ENCODE measurements at regions not wholly inside any gene's neighbourhood (a gene's known extent, or its start where the extent isn't known, plus 50 kb on each side); places are given as distances from the start of the nearest gene placed in this dataset.

GRCh38 chr12:13870255-13870654 is 111.1 kb downstream of the GRIN2B start:
- Histone ChIP-seq H3K9ac (ENCODE audit: insufficient read depth, low read depth, low read length) (no peak overlapping the region), H3K4me3 (replicated peaks in 1 of 3; ENCODE audit: insufficient read depth in 1 of 3, low read depth in 2 of 3, low read length in 3 of 3) (no peak overlapping the region), H3K79me2 (ENCODE audit: insufficient read depth, low read length) (no peaks in the 10 kb centered on the region), H4K20me1 (ENCODE audit: insufficient read depth, low read length) (no peaks in the 10 kb centered on the region), H3K4me2 (ENCODE audit: low read depth, low read length) (no peak overlapping the region), H3K4me1 (ENCODE audit: insufficient read depth, low read length) (no peaks in the 10 kb centered on the region), H3K27me3 (ENCODE audit: control insufficient read depth in 1 of 2, insufficient read depth in 2 of 2, low read length in 2 of 2) (no peaks in the 10 kb centered on the region), H2AFZ (ENCODE audit: low read length) (no peak overlapping the region), H3K27ac (ENCODE audit: extremely low read length, insufficient read depth, low read length) (no peak overlapping the region), H3K9me3 (ENCODE audit: low read length) (no peaks in the 10 kb centered on the region), H3K36me3 (replicated peaks in 1 of 2; ENCODE audit: control insufficient read depth in 1 of 2, insufficient read depth in 2 of 2, low read length in 2 of 2) (no peaks in the 10 kb centered on the region)
- no TSS peak for BruUV-seq (replicated peaks)
- no peak for DNase-seq (ENCODE audit: low spot score)
- TF ChIP-seq ZNF576 (CRISPR knock-in tag; IDR thresholded peaks at IDR 0.05) (no peak), TBX3 (IDR thresholded peaks at IDR 0.05; ENCODE audit: borderline replicate concordance) (no peak), ZNF781 (CRISPR knock-in tag; IDR thresholded peaks at IDR 0.05; ENCODE audit: borderline replicate concordance, not compliant biosample characterization) (no peak), ZNF747 (CRISPR knock-in tag; IDR thresholded peaks at IDR 0.05; ENCODE audit: borderline replicate concordance) (no peak), REST (IDR thresholded peaks at IDR 0.05; ENCODE audit: borderline replicate concordance in 1 of 2, low read depth in 1 of 2, low read length in 2 of 2) (no peak), TCF7L2 (IDR thresholded peaks at IDR 0.05; ENCODE audit: low read depth, low read length) (no peak), ZBTB14 (CRISPR knock-in tag; IDR thresholded peaks at IDR 0.05) (no peak), ZNF143 (CRISPR knock-in tag; IDR thresholded peaks at IDR 0.05) (no peak)
- ATAC-seq, result no peak
- POLR2A ChIA-PET, result no interaction called here
- CTCF ChIA-PET (ENCODE audit: low intra/inter-chr PET ratio, low total read pairs), result no interaction called here
- 0% methylated on average over 1 of the region's 2 CpGs for WGBS (ENCODE audit: low lambda C conversion rate)
- no peak for FAIRE-seq
- in situ Hi-C loops (cut with HindIII; ENCODE audit: extremely low pct_ligation_motif_present, low pct_unique_long_range_greater_than_20kb), result no loop called here
- intact Hi-C loops (cut with micrococcal nuclease; ENCODE audit: unreplicated experiment), result no loop called here

All from HepG2 (cell line).